ENCODE measurements at regions not wholly inside any gene's neighbourhood (a gene's known extent, or its start where the extent isn't known, plus 50 kb on each side); places are given as distances from the start of the nearest gene placed in this dataset.

GRCh38 chr1:243902100-243902499, 52.1 kb upstream of the AKT3 start:
- TF ChIP-seq EZH2 (IDR thresholded peaks at IDR 0.05), result no peak
- no peak for TF ChIP-seq CTCF (IDR thresholded peaks at IDR 0.05 in 2 of 3, conservative IDR thresholded peaks at IDR 0.05 in 1 of 3; ENCODE audit: borderline replicate concordance in 1 of 3, insufficient read depth in 1 of 3, low read depth in 2 of 3, low read length in 2 of 3)
- TF ChIP-seq POLR2A (IDR thresholded peaks at IDR 0.05; ENCODE audit: borderline replicate concordance, extremely low read depth, insufficient read depth, insufficient read length), result no peak
- no peak for TF ChIP-seq POLR2AphosphoS5 (IDR thresholded peaks at IDR 0.05; ENCODE audit: low read depth, low read length)
- TF ChIP-seq ZNF274 (IDR thresholded peaks at IDR 0.05; ENCODE audit: low read depth, low read length), result no peak
- no peak for TF ChIP-seq RAD21 (IDR thresholded peaks at IDR 0.05; ENCODE audit: low read depth)
